A549 (cell line): ENCODE measurements at regions not wholly inside any gene's neighbourhood (a gene's known extent, or its start where the extent isn't known, plus 50 kb on each side); places are given as distances from the start of the nearest gene placed in this dataset.

Source experiments
- ZFP36 ChIP-seq: fragments of 450-650 bp; IDR thresholded peaks from 2 replicates; pipeline ENCODE4 v1.6.1; 2014; ENCODE audit warnings: borderline replicate concordance; ENCODE audit not compliant: partially characterized antibody
- TF ChIP-seq, protein P1 (sequence below): fragments of >200 bp; sonication (Bioruptor Twin); formaldehyde crosslinking; IDR thresholded peaks from 3 replicates; pipeline ENCODE4 v1.5.1; 2016

DNA sequence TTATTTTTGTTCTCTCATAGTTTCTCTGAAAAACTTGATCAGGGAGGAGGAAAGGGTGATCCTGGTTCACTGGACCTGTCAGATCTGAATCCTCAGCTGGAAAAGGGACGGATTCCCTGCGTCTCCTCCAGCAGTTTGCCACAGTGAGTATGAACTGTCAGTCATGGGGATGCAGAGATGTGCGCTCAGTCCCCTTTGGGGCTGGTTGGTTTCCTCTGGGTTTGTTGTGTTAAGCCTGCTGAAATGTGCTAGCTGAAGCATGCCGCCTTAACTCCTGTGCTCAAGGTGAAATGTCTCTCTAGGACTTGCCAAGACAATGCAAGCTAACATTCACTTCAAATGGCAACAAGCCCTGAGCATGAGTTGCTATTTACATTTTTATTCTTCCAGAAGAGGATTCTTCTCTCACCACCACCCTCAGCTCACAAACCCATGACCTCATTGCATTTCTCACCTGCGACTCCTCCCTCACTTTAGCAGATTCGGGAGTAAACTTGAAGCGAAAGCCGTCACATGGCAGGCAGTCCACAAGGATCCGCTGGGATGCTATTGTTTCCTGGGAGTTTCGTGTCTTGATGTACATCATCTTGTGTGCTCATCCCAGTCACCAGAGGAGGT is 192.9 kb upstream of the FZD8 start:
- TF ChIP-seq ZFP36, result no peak
- TF ChIP-seq, protein P1, sequence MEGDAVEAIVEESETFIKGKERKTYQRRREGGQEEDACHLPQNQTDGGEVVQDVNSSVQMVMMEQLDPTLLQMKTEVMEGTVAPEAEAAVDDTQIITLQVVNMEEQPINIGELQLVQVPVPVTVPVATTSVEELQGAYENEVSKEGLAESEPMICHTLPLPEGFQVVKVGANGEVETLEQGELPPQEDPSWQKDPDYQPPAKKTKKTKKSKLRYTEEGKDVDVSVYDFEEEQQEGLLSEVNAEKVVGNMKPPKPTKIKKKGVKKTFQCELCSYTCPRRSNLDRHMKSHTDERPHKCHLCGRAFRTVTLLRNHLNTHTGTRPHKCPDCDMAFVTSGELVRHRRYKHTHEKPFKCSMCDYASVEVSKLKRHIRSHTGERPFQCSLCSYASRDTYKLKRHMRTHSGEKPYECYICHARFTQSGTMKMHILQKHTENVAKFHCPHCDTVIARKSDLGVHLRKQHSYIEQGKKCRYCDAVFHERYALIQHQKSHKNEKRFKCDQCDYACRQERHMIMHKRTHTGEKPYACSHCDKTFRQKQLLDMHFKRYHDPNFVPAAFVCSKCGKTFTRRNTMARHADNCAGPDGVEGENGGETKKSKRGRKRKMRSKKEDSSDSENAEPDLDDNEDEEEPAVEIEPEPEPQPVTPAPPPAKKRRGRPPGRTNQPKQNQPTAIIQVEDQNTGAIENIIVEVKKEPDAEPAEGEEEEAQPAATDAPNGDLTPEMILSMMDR, result no peak
